NCI-H2171 (cell line): ENCODE measurements at regions not wholly inside any gene's neighbourhood (a gene's known extent, or its start where the extent isn't known, plus 50 kb on each side); places are given as distances from the start of the nearest gene placed in this dataset.
A peak's percentile ranks its signal among the peaks of the same experiment; 100 is the strongest.

Experiments used
- DNase-seq: peaks from one replicate; lab custom pipeline; 2025; lab: John Stamatoyannopoulos, UW

DNA sequence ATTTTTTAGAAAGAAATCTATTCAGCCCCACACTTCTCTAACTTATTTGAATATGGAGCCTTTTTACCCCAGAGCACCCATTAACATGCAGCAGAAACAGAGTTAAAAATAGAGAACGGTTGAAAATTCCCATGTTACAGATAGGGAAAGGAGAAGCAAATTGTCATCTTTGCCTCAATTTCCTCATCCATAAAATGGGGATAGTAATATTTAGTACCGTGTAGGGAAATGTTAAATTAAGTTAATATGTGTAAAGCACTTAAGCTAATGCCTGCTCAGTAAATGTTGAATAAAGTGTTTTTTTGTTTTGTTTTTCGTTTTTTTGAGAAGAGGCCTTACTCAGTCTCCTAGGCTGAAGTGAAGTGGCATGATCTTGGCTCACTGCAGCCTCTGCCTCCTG lies 50.3 kb downstream of the NAV1 start:
- no peak for DNase-seq

DNA sequence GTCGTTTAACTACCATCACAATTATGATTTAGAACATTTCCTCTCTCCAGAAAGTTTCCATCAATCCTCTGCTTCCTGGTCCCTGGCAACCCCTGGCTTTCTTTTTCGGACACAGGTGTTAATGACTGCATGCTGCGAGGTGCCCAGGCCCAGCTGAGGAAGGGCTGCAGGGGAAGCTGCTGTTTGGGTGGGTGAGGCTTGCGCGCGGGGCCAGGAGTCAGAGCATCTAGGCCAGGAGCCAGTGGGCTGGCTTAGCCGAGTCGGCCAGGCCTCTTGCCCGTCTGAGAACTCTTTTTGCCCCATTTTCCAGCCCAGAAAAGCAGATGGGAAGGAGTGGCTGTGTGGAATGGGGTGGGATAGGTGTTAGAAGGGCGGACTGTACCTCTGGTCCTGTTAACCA lies 51.5 kb downstream of the NAV1 start:
- no peak for DNase-seq

DNA sequence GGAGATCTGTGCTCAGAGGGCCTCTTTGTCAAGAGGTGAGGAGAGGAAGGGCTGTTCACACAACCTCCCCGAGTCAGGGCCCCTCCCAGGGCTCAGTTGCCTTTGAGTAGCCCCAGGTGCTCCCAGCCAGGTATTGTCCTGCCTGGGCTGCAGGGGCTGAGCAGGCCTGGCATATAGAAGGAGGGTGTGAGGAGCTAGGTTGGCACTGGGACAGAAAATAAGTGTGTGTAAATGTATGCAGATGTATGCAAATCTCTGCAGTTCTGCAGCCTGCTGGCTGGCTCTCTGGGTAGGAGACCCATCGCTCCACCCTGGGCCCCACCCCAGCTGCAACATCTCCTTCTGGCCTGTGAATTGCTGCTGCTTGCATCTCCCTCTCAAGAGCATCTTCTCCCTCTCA lies 52.4 kb downstream of the NAV1 start:
- no peak for DNase-seq

DNA sequence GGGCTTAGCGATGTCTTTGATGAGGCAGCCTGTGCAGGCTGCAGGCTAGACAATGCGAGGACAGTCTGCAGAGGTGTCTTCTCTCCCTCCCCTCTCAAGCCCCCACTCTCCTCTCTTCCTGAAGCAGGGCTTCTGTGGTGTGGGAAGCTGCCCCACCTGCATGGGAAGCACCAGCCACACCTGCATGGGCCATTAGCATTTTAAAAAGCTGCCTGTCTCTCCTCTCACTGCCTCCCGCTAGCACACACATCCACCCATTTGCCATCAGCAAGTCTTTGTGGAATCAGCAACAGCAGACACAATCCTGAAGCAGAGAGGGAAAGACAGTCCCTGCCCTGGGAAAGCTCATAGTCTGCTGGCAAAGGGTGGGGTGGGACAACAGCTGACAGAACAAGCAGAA lies 53.1 kb downstream of the NAV1 start:
- DNase-seq = no peak

DNA sequence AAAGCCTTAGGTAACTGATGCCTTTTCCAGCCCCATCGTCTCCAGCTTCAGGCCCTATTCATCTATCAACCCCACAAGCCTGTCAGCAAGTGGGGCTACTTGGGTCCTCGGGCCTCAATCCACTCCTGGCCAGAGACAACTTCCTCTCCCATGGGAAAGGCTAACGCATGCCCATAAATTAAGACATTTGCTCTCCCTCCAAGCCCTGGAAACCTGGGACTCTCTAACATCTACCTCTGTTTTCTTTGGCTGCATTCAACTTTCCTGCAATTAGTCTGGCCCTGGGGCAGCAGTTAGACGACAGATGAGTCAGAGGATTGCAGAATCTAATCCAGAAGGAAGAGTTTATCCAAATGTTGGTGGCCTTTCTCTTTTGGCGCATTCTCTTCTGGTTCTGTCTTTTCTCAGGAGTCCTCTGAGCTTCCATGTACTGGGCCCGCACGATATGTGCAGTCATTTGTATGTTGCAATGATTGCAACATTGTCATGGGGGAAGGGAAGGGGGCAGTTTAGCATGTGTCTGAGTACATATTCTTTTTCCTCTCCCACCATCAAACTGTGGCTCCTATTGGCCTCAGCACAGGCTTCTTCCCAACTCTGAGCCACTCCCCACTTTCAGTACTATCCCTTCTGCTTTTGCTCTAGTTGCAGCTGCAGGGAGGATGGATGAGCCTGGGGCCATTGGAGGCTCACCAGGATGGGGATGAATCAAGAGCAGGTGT lies 54.4 kb downstream of the NAV1 start:
- no peak for DNase-seq

DNA sequence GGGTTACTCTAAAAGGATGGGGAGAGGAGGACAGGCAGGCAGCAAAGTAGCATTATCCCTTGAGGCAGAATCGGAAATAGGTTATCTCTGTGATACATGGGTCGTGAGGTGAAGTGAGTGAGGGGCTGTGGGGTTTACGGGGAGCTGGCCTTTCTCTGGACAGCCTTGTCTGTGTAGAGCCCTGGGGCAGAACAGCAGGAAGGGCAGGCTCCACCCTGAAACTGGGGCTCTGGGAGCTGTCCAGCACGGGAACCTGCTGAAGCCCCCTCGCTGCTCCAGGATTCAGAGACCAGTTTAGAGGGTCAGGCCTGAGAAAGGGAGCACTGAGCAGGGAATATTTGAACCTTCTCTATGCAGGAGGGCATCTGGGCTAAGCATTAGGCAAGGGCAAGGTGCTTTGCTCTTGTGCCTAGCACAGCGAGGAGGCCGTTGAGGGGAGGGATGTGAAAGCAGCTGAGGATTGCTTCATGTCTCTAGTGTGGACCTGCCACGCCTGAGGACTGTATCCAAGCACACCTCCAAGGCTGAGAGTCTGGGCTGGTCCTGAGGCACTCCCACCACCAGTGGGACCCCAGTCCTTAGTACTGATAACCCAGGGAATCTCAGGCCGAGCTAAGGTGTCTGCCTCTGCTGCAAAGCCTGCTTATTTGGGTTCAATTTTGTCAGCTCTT lies 55.8 kb downstream of the NAV1 start:
- no peak for DNase-seq

DNA sequence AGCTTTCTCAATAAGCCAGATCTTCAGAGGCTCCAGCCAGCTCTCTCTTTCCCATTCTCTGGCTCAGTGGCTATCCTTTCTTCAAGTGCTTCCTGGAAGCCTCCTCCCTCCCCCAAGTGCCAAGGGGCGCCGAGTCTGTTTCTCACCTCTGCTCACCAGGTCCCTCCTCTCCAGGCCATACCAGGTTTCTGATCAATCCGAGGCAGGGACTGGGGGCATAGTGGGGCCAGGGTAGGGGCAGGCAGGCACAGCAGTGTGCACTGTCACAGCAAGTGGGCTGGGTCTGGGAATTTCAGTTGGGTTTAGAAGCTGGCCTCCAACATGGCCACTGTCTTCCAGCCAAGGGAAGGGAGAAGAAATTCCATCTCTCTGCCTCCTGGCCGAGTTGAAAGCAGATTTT lies 56.5 kb downstream of the NAV1 start:
- no peak for DNase-seq

DNA sequence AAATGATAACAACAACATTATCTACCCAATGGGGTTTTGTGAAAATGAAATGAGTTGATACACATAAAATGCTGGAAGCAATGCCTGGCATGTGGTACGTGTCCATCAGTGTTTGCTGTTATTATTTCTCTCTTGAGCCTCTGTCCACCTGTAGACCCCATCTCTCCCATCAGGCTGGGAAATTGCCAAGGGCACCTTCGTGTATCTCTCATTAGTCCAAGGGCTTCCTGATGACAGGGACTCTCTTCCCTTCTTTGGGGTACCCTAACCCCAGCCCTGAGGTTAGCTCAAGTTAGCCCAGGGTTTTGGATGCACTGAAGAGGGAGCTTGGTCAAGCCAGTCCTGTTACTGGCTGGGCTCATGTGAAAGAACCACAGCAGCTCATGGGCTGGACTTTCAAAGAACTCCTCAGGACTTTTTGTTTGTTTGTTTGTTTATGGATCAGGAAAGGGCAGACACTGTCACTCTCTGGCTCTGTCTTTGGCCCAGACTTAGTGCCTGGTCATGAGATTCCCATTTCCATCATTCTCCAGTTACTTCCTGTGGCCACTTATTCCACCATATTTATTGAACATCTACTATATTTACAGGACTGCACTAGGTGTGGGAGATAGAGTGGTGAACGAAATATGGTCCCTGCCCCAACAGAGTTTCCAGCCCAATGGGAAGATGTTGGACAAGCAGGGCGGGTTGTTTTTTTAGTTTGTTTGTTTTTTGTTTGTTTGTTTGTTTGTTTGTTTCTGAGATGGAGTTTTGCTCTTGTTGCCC lies 57.4 kb downstream of the NAV1 start:
- DNase-seq = no peak

DNA sequence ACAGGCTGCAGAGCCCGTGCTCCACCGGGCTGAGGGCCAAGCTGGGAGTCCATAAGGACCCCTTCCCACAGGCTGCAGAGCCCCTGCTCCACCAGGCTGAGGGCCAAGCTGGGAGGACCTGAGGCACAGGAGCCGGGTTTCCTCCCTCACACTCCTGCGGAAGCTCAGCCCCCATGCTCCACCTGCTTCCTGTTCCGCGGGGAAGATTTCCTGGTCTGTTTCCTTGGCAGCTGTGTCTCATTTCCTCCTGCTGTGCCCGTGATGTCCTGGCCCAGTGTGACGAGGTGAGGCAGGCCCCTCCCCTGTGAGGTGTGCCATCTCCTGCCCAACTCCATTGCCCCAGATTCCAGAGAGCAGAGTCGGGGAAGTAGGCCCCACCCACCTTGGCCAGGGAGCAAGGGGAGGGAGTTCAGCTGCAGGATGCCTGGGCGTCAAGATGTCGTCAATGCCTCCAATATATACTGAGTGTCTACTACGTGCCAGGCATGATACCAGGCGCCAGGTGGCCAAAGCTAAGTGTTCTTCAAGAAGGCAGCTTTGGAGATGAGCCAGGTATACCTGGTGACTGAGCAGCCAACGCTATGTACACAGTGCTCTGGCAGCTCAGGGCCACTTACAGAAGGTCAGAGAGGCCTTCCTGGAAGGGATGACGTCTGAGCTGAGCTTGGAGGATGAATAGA lies 58.8 kb downstream of the NAV1 start:
- peak; percentile 97 for DNase-seq

DNA sequence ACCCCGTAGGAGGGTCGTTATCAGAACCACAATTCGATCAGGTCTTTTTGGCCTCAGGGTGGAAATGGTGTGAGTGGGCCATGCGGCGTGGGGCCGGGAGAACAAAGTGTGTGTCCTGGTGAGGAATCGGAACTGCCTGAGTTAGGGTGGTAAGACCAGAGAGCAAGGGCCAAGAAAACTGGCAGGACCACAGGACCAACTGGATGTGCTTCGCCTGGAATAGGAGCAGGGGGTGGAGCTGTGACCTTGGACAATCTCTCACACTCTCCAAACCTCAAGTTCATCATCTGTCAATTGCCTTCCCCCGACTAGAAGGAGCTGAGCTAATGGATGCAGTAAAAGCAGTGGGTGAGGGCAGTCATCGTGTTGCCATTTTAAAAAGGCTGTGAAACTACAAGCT lies 59.5 kb downstream of the NAV1 start:
- DNase-seq = no peak

DNA sequence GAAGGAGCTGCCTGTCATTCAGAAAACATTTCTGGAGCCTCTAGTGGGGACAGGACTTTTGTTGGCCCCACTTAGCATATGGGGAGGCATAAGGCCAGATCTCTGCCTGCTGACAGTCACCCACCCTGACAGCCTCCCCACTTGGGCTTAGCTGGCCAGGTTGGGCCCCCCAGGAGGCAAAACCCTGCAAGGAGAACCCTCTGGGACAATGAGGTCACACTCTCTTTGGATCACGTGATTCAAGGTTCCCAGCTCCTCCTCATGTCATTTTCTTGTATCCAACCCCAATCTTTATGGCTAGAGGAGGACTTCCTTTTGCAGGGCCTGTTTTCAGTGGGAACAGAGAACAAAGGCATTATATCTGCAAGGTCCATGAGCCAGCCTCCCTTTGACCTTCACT lies 60.0 kb downstream of the NAV1 start:
- no peak for DNase-seq

DNA sequence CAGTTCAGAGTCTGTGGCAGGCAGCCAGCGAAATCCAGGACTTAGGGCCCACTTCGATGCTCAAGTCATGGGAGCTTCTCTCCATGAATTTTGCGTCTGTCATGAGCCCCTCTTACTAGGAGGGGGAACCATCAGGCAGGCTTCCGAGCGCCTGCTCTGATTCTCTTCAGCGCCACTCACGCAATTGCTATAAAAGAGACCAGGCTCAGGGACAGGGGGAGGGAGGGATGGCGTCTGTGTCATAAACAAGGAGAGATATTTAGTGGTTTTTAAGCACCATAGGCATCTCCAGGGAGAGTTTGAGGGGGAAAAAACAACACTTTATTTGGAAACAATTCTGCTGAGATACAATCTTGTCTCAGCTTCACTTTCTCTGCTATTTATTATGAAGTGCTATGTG lies 60.6 kb downstream of the NAV1 start:
- DNase-seq = no peak

DNA sequence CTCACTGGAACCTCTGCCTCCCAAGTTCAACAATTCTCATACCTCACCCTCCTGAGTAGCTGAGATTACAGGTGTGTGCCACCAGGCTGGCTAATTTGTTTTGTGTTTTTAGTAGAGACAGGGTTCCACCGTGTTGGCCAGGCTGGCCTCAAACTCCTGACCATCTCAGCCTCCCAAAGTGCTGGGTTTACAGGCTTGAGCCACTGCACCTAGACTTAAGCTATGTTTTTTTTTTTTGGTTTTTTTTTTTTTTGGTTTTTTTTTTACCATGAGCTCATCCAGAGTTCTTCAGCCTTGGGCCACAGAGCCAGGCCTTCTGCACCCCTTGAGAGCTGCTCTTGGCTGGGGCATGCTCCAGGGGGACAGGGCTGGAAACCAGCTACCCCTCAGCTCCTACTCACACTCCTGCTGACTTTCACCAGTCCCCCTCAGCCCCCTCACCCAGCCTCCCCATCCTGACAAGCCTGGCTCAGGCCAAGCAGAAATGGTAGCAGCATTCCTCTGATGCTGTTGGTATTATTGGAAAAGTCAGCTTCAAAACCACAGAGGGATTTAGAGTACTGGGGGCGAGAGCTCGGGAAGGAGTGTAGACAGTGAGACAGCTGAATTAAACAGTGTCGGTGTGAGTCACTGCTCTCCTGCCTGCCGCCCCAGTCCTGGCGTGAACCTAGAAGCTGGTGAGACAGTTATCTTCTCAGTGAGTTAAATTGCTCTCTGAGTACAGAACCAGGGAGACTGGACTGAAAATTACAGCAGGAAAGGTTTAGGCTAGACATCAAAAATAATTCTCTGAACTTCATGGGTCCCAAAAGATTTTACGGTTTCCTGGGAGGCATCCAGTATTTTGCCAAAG lies 63.7 kb downstream of the NAV1 start:
- DNase-seq = no peak

DNA sequence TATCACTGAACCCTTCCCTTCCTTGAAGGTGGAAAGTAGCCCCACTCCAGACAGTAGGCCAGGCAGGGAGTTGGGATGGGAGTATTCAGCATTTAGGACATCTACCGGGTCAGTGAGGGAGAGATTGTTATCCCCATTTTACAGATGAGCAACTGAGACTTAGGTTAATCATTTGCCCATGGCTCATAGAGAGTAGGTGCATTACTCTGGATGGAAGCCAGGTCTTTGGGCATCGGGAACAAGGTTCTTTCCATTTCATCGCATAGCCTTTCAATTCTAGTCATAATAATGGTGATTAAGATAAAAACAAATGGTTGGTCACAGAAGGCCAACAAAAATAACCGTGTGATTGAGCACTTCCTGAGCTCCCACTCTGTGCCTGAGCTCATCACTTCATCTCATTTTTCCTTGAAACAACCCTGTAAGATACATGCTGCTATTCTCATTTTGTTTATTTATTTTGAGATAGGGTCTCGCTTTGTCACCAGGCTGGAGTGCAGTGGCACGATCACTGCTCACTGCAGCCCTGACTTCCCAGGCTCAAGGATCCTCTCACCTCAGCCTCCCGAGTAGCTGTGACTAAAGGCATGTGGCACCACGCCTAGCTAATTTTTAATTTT lies 64.8 kb downstream of the NAV1 start:
- no peak for DNase-seq

DNA sequence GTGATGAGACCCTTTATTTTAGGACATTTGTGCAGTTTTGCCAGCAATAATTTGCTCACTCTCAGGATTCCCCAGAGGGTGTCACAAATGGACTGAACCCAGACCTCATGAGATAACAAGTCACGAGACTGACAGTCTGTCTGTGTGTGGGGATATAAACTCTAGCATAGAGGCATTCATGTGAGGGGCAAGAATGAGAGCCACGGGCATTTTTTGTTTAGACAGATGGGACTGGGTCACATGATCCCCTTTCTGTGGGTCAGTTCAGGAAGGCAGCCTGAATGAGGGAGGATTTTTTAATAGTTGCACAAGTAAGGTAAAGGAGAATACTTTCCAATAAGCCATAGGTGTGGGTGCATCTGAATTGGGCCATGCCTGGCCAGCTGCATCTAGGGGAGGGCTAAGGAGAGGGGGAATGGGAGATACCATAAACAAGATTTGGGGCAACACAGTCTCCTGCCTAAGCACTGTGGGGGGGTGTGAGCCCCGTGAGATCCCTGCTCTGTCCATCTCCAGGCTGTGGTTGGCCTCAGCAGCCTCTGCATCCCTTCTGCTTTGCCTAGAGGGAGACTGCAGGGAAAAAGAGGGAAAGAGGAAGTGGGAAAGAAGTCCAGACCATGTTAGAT lies 66.6 kb downstream of the NAV1 start:
- no peak for DNase-seq

DNA sequence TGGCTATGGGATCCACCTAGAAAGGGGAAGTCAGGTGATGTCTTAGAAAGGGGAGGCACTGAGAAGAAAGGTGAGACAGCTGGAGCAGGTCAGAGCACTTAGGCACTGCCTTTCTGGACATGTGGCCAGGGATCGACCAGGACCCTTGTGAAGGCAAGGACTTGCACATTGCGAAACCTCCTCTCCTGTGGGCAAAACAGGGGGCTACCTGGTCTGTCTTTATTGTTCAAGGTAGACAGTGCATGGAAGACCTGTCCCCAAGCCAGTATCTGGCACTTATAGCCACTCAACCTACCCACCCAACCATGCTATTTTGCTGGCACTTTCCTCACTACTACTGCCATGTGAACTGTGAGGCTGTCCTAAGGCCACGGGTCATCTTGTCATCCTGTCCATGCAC lies 67.2 kb downstream of the NAV1 start:
- DNase-seq = no peak

DNA sequence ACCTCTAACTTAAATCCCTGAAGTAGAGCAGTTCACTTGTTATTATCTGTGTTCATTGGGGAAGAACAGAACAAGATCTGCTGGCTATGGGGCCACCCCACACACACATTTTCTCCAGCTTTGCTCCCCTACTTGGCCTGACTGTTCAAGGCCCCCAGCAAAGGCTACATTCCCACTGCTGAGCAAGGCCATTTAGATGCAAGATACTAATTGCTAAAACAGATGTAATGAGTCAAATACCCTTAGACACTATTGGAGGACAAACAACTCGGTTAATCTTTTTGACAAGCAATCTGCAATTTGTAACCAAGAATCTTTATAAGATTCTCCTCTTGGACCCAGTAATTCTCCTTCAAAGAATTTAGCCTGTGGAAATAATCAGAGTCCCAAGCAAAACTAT lies 67.7 kb downstream of the NAV1 start:
- no peak for DNase-seq

DNA sequence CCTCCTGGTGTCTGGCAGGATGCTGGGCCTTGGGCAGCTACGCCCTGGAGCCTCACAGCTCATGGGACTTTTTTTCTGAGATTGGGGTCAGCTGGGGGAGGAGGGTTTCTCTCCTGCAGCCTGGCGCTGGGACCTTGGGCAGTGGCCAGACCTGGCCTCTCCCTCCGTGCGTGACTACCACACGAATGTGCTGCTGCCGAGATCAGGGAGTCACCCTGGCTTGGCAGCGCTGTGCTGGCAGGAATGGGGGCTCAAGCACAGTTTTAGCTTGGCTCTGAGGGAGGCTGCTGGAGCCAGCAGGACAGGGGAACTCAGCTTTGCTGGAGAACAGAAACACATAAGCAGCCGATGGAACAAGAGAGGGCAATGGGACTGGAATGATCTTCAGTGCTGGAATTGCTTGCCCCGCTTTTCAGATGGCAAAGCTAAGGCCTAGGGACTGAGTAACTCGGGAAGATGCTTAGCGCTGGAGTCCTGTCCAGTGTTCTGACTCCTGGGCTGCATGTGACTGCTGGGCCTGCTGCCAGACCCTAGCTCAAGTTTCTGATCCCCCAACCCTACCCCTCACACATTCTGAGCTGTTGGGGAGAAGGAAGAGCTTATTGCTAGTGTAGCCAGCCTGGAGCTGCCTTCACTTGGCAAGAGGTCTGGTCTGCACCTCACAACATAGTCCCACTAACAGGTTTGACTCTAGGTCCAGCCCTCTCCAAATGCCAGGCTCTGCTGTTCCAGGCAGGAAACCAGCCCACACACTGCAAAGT lies 69.9 kb downstream of the NAV1 start:
- DNase-seq = no peak

DNA sequence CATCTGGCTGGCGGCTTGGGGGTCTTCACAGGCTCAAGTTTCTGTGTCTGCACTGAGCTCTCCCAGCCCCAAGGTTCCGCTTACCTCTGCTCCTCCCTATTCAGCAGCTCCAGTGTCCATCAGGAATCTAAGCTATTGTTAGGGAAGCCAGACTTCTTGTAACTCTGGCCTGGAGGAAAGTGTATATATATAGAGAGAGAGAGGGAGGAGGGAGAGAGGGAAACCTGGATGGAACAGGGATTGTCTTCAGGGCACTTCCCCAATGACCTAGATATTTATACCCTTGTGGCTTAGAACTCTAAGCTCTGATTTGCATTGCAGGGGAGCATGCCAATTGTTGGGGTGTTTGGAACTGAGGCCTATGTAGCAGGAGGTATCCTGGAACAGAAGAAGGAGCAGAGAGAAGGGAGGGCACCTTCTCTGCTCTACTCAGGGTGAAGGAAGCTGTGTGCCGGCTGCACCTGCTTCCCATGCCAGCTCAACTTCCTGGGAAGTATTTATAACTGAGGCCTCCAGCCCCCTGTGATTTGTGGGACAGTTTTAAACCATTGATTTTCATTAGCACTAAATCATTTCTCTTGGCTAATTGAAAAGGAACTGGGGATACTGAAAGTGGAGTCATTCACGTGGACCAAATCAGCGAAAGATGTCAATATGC lies 70.9 kb downstream of the NAV1 start:
- DNase-seq = no peak

DNA sequence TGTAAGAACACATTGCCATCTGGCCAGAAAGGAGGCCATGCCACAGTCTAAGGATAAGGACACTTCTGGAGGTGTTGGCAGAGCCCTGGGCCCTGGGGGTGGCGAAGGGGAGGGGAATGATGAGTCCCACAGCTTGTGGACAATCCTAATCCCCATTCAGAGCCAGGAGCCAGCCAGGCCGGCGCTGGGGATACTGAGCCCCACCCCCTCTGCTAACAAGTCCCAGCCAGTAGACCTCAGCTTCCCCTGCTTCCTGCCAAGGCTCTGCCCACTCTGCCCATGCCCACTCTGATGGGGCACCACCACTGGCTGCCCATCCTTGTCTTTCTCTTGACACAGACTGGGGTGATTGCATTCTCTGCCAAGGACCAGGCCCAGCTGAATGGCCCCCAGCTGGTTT lies 71.9 kb downstream of the NAV1 start:
- DNase-seq = no peak
